Lung (tissue), 11 donors: ENCODE measurements at regions not wholly inside any gene's neighbourhood (a gene's known extent, or its start where the extent isn't known, plus 50 kb on each side); places are given as distances from the start of the nearest gene placed in this dataset.
A peak's percentile ranks its signal among the peaks of the same experiment; 100 is the strongest.
"Not testable (repeated sequence)": the region's sequence is repeated elsewhere in the genome, so short reads cannot be mapped to it uniquely, and the experiment has no call there.

Source experiments
- ATAC-seq: fragments of 200-7000 bp; cut with Tn5 transposase; one replicate; pipeline ENCODE4 v1.9.1; 2020; ENCODE audit warnings: moderate number of reproducible peaks; ENCODE audit not compliant: insufficient read depth, low FRiP score
- DNase-seq, 3 donors: peaks; one replicate each; pipeline ENCODE4 v3.0.0-alpha.2; 2013 to 2017
- H3K27ac ChIP-seq, 2 donors: one replicate each; pipeline ENCODE4 v1.5.1; 2013; ENCODE audit warnings: mild to moderate bottlenecking in 2 of 2, moderate library complexity in 2 of 2, control low read depth in 1 of 2, inconsistent platforms in 1 of 2, low read depth in 1 of 2, low read length in 1 of 2
- H3K27me3 ChIP-seq, 3 donors: one replicate each; pipeline ENCODE4 v1.5.1; 2013; ENCODE audit warnings: low read length in 2 of 3; ENCODE audit not compliant: control insufficient read depth in 3 of 3, insufficient read depth in 3 of 3
- H3K36me3 ChIP-seq, 4 donors: one replicate each; pipeline ENCODE4 v1.5.1; 2013; ENCODE audit warnings: low read length in 4 of 4, mild to moderate bottlenecking in 1 of 4, moderate library complexity in 1 of 4; ENCODE audit not compliant: control insufficient read depth in 4 of 4, insufficient read depth in 4 of 4
- H3K4me1 ChIP-seq, 5 donors: one replicate each; pipeline ENCODE4 v1.5.1; 2013; ENCODE audit warnings: low read length in 5 of 5, mild to moderate bottlenecking in 2 of 5, moderate library complexity in 1 of 5; ENCODE audit not compliant: control insufficient read depth in 5 of 5, insufficient read depth in 5 of 5
- H3K4me3 ChIP-seq: one replicate; pipeline ENCODE4 v1.5.1; 2013; ENCODE audit warnings: mild to moderate bottlenecking, control low read depth, moderate library complexity
- H3K9ac ChIP-seq, 2 donors: one replicate each; pipeline ENCODE4 v1.5.1; 2013; ENCODE audit warnings: low read length in 2 of 2, control low read depth in 1 of 2; ENCODE audit not compliant: insufficient read depth in 1 of 2
- H3K9me3 ChIP-seq, 4 donors: one replicate each; pipeline ENCODE4 v1.5.1; 2013; ENCODE audit warnings: low read length in 3 of 4, mild to moderate bottlenecking in 1 of 4, moderate library complexity in 1 of 4; ENCODE audit not compliant: control insufficient read depth in 4 of 4, insufficient read depth in 3 of 4
- WGBS, 2 donors: extraction: QIAGEN DNeasy Blood & Tissue Kit; methylation state at CpG; one replicate each; pipeline ENCODE4 v1.1.7; 2013; 5-methylcytosine and 5-hydroxymethylcytosine counted together
- TF ChIP-seq, protein P1 (sequence below): IDR thresholded peaks from 2 replicates; pipeline ENCODE4 v1.5.1; 2012; ENCODE audit warnings: mild to moderate bottlenecking; ENCODE audit errors: control extremely low read depth, extremely low read depth
- donor health status: control.
- donor health status: control.
- donor health status: Bipolar disorder and iron deficiency.
- donor health status: healthy.
- donor health status: DM: yes; HTN: yes; CAD: no.

DNA sequence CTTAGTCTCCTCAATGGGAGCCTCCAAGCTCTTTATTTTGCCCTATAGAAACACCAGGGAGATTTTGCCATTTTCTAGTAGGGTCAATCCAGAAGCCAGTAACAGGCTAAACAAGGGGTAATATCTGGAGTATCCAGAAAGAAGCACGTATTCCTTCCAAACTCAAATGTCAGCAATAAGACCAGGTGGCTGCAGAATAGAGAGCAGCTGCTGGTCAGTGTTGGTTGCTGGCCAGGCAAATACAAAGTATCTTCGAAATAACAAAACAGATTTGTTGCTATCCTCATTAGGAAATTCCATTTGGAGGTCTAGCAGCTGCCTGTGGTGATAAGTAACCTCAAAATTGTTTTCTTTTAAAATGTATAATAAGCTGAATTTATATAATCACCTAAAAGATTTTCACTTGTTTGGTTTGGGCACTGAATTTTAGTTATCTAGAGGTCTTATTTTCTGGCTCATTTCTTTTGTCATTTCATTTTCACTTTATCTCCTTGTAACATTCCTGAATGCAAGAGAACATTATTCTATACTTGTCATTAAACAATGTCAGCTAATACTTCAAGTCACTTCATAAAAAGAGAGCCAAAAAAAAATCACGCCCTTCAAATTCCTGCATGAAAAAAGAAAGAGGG, 320.6 kb downstream of the DTHD1 start:
- Histone ChIP-seq H3K4me3 (no peak overlapping the region), H3K9me3 (no peaks in the 10 kb centered on the region), H3K36me3 (no peaks in the 10 kb centered on the region), H3K27me3 (peaks cover 0 to 4% (median 0%) of the 10 kb centered on the region in 3 donors), H3K4me1 (peaks cover 0 to 7% (median 0%) of the 10 kb centered on the region in 5 donors), H3K27ac (no peak overlapping the region), H3K9ac (no peak overlapping the region)
- peak; percentile 70 to 86 (median 77) for DNase-seq
- no peak for ATAC-seq
- TF ChIP-seq, protein P1, sequence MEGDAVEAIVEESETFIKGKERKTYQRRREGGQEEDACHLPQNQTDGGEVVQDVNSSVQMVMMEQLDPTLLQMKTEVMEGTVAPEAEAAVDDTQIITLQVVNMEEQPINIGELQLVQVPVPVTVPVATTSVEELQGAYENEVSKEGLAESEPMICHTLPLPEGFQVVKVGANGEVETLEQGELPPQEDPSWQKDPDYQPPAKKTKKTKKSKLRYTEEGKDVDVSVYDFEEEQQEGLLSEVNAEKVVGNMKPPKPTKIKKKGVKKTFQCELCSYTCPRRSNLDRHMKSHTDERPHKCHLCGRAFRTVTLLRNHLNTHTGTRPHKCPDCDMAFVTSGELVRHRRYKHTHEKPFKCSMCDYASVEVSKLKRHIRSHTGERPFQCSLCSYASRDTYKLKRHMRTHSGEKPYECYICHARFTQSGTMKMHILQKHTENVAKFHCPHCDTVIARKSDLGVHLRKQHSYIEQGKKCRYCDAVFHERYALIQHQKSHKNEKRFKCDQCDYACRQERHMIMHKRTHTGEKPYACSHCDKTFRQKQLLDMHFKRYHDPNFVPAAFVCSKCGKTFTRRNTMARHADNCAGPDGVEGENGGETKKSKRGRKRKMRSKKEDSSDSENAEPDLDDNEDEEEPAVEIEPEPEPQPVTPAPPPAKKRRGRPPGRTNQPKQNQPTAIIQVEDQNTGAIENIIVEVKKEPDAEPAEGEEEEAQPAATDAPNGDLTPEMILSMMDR: no peak
- 52 to 66% methylated on average over 3 of the region's 3 CpGs for WGBS, 2 donors

DNA sequence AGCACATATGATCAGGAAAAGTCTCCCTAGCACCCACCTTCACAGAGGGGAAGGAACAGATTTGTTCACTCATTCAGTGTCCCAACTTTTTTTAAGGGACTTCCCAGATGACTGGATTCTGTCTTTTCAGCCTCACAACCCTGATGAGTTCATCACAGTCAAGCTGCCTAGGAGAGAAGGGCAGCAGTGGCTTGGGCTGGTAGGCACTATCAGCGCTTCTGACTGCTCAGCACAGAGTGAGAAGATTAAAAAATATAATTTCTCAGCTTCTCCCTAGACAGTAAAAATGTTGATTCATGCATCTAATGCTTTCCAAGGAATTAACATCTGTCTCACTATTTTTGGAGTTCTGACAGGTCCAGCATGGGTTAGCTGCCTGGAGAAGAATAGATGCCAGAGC, 328.2 kb downstream of the DTHD1 start:
- Histone ChIP-seq H3K27ac (no peak overlapping the region), H3K4me1 (no peaks in the 10 kb centered on the region), H3K9ac (no peak overlapping the region), H3K9me3 (no peaks in the 10 kb centered on the region), H3K4me3 (no peak overlapping the region), H3K27me3 (no peaks in the 10 kb centered on the region), H3K36me3 (no peaks in the 10 kb centered on the region)
- WGBS, 2 donors: 38 to 83% methylated on average over 1 of the region's 1 CpG
- no peak for DNase-seq
- TF ChIP-seq, protein P1: no peak
- no peak for ATAC-seq

GRCh38 chr4:36610628-36611027, 329.2 kb downstream of the DTHD1 start:
- WGBS, 2 donors: 84 to 86% methylated on average over 2 of the region's 2 CpGs

GRCh38 chr4:36613142-36613541, 331.7 kb downstream of the DTHD1 start:
- H3K9ac ChIP-seq, H3K27ac ChIP-seq, ATAC-seq, DNase-seq, H3K4me3 ChIP-seq, H3K36me3 ChIP-seq, H3K27me3 ChIP-seq, H3K9me3 ChIP-seq, H3K4me1 ChIP-seq: not testable (repeated sequence)
- WGBS, 2 donors: 84 to 88% methylated on average over 2 of the region's 2 CpGs

More at GRCh38 chr4:36610628-36611027, 329.2 kb downstream of the DTHD1 start:
- Histone ChIP-seq H3K27me3 (no peaks in the 10 kb centered on the region), H3K36me3 (no peaks in the 10 kb centered on the region), H3K4me3 (no peak overlapping the region), H3K9me3 (no peaks in the 10 kb centered on the region), H3K4me1 (no peaks in the 10 kb centered on the region), H3K9ac (no peak overlapping the region), H3K27ac (no peak overlapping the region)
- no peak for ATAC-seq
- no peak for DNase-seq
- TF ChIP-seq, protein P1: no peak
